Mesendoderm (in vitro differentiated cells): ENCODE measurements at regions not wholly inside any gene's neighbourhood (a gene's known extent, or its start where the extent isn't known, plus 50 kb on each side); places are given as distances from the start of the nearest gene placed in this dataset.
A peak's percentile ranks its signal among the peaks of the same experiment; 100 is the strongest.
"Not testable (repeated sequence)": the region's sequence is repeated elsewhere in the genome, so short reads cannot be mapped to it uniquely, and the experiment has no call there.

Experiments used
- DNase-seq: peaks from one replicate; pipeline ENCODE4 v3.0.0; 2013
- H2AK5ac ChIP-seq: 2 replicates; pipeline ENCODE4 v1.6.1; 2013; ENCODE audit warnings: low read length, inconsistent platforms
- H2BK120ac ChIP-seq: 2 replicates; pipeline ENCODE4 v1.6.1; 2013; ENCODE audit warnings: low read depth, mild to moderate bottlenecking, low read length, moderate library complexity, mixed read lengths
- H2BK15ac ChIP-seq: replicated peaks from 2 replicates; pipeline ENCODE4 v1.6.1; 2013; ENCODE audit warnings: low read depth, mild to moderate bottlenecking, moderate library complexity
- H2BK5ac ChIP-seq: 2 replicates; pipeline ENCODE4 v1.6.1; 2013; ENCODE audit warnings: low read length, inconsistent platforms
- H3K18ac ChIP-seq: 2 replicates; pipeline ENCODE4 v1.6.1; 2013; ENCODE audit warnings: mild to moderate bottlenecking, low read length, mixed read lengths
- H3K23ac ChIP-seq: one replicate; pipeline ENCODE4 v1.6.1; 2013; ENCODE audit warnings: low read length
- H3K27ac ChIP-seq: 2 replicates; pipeline ENCODE4 v1.5.1; 2013; ENCODE audit warnings: low read depth, mild to moderate bottlenecking, inconsistent platforms, low read length, moderate library complexity
- H3K27me3 ChIP-seq: 2 replicates; pipeline ENCODE4 v1.6.1; 2013; ENCODE audit warnings: low read length, control low read depth, mild to moderate bottlenecking, inconsistent platforms; ENCODE audit not compliant: insufficient read depth, poor library complexity
- H3K36me3 ChIP-seq: 2 replicates; pipeline ENCODE4 v1.6.1; 2013; ENCODE audit warnings: low read length, inconsistent platforms; ENCODE audit not compliant: control insufficient read depth, insufficient read depth
- H3K4ac ChIP-seq: one replicate; pipeline ENCODE4 v1.6.1; 2013; ENCODE audit warnings: low read depth, mild to moderate bottlenecking, low read length, moderate library complexity
- H3K4me1 ChIP-seq: 2 replicates; pipeline ENCODE4 v1.6.1; 2013; ENCODE audit warnings: low read depth, low read length, inconsistent platforms; ENCODE audit not compliant: control insufficient read depth
- H3K4me2 ChIP-seq: 2 replicates; pipeline ENCODE4 v1.6.1; 2013; ENCODE audit warnings: low read length
- H3K4me3 ChIP-seq: 2 replicates; pipeline ENCODE4 v1.5.1; 2013; ENCODE audit warnings: mild to moderate bottlenecking, low read length
- H3K56ac ChIP-seq: one replicate; pipeline ENCODE4 v1.6.1; 2013; ENCODE audit warnings: low read length
- H3K79me1 ChIP-seq: 2 replicates; pipeline ENCODE4 v1.6.1; 2013; ENCODE audit warnings: low read length, inconsistent platforms
- H3K79me2 ChIP-seq: 2 replicates; pipeline ENCODE4 v1.6.1; 2013; ENCODE audit warnings: mild to moderate bottlenecking, low read length; ENCODE audit not compliant: control insufficient read depth, insufficient read depth
- H3K9ac ChIP-seq: 2 replicates; pipeline ENCODE4 v1.6.1; 2013; ENCODE audit warnings: low read length, inconsistent platforms
- H4K5ac ChIP-seq: one replicate; pipeline ENCODE4 v1.6.1; 2013; ENCODE audit warnings: low read length
- H4K8ac ChIP-seq: one replicate; pipeline ENCODE4 v1.6.1; 2013; ENCODE audit warnings: low read depth, mild to moderate bottlenecking, control low read depth, low read length, moderate library complexity
- WGBS: extraction: QIAGEN DNeasy Blood & Tissue Kit; methylation state at CpG from one replicate; pipeline ENCODE4 v1.1.7; 2013; ENCODE audit warnings: low lambda C conversion rate, missing lambda C conversion rate; ENCODE audit not compliant: insufficient coverage; ENCODE audit errors: extremely low coverage; 5-methylcytosine and 5-hydroxymethylcytosine counted together

DNA sequence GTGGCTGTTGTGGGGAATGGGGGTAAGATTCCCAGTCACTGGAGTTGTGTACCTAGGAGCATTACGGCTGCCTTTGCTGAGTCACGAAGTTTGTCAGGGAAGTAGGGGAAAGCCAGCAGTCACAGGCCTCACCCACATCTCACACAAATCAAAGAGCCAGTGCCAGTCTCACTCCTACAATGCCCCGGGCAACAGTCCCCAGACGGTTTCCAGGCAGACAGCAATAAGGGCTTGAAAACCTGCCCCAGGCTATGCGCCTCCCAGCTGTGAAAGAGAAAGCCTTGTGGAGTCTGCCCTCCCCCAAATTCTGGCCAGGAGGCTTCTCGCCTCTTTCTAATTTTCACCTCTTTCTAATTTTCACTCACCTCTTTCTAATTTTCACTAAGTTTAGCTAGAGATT, 142.3 kb upstream of the EDNRB start:
- H3K56ac ChIP-seq: no peak overlapping the region
- H3K27ac ChIP-seq: no peak overlapping the region
- H3K9ac ChIP-seq: no peak overlapping the region
- no peak overlapping the region for H3K4ac ChIP-seq
- no peak overlapping the region for H4K8ac ChIP-seq
- no peaks in the 10 kb centered on the region for H3K4me1 ChIP-seq
- no peak overlapping the region for H2BK120ac ChIP-seq
- no peak overlapping the region for H2BK15ac ChIP-seq
- peak; percentile 23 for DNase-seq
- H2AK5ac ChIP-seq: no peak overlapping the region
- no peak overlapping the region for H4K5ac ChIP-seq
- WGBS: no CpG with 5 or more reads among the region's 6 CpGs
- H3K4me2 ChIP-seq: no peak overlapping the region
- no peaks in the 10 kb centered on the region for H3K36me3 ChIP-seq
- no peak overlapping the region for H3K4me3 ChIP-seq
- no peak overlapping the region for H3K18ac ChIP-seq
- no peaks in the 10 kb centered on the region for H3K27me3 ChIP-seq
- H2BK5ac ChIP-seq: no peak overlapping the region
- no peaks in the 10 kb centered on the region for H3K79me1 ChIP-seq
- H3K23ac ChIP-seq: no peak overlapping the region
- H3K79me2 ChIP-seq: no peaks in the 10 kb centered on the region

DNA sequence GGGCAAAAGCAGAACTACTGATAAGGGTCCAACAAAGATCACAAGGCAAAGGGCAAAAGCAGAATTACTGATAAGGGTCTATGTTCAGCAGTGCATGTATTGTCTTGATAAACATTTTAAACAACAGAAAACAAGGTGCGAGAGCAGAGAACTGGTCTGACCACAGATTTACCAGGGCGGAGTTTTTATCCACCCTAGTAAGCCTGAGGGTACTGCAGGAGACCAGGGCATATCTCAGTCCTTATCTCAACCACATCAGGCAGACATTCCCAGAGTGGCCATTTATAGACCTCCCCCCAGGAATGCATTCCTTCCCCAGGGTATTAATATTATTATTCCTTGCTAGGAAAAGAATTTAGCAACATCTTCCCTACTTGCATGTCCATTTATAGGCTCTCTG, 138.2 kb upstream of the EDNRB start:
- not testable (repeated sequence) for H3K4me2 ChIP-seq, H3K4ac ChIP-seq, H4K8ac ChIP-seq, H2BK120ac ChIP-seq, H2BK5ac ChIP-seq, H3K27ac ChIP-seq, H4K5ac ChIP-seq, H3K9ac ChIP-seq, H3K27me3 ChIP-seq, H3K79me1 ChIP-seq, H3K18ac ChIP-seq, H3K4me3 ChIP-seq, H3K56ac ChIP-seq, H3K4me1 ChIP-seq, H3K23ac ChIP-seq, DNase-seq, H2AK5ac ChIP-seq, H3K36me3 ChIP-seq, H3K79me2 ChIP-seq, H2BK15ac ChIP-seq
- no CpG with 5 or more reads among the region's 2 CpGs for WGBS

DNA sequence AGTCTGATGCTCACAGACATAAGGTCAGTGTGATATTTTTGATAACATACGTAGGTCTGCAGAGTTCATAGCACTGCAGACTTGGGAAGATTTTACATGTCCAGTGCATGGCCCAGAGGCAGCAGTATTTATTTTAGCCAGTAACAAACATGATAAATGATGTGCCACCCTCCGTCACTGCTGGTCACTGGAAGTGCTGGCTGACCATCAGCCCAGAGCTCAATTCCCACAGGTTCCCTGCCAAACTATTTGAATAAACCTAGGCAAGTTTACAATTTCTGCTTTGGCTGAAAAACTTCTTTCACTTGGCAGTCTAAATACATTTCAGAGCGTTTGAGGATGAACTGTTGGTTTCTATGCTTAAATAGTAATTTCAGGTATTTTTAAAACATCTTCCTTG, 135.5 kb upstream of the EDNRB start:
- Histone ChIP-seq H3K79me2 (no peaks in the 10 kb centered on the region), H2AK5ac (no peak overlapping the region), H3K4ac (no peak overlapping the region), H3K4me1 (no peaks in the 10 kb centered on the region), H3K4me3 (no peak overlapping the region), H4K5ac (no peak overlapping the region), H3K27me3 (no peaks in the 10 kb centered on the region), H3K18ac (no peak overlapping the region), H3K56ac (no peak overlapping the region), H4K8ac (no peak overlapping the region), H3K23ac (no peak overlapping the region), H3K4me2 (no peak overlapping the region), H2BK120ac (no peak overlapping the region), H3K27ac (no peak overlapping the region), H2BK5ac (no peak overlapping the region), H3K36me3 (no peaks in the 10 kb centered on the region), H3K9ac (no peak overlapping the region), H2BK15ac (peak overlapping the region; percentile 57), H3K79me1 (no peaks in the 10 kb centered on the region)
- WGBS: no CpG with 5 or more reads among the region's 3 CpGs
- DNase-seq: no peak

DNA sequence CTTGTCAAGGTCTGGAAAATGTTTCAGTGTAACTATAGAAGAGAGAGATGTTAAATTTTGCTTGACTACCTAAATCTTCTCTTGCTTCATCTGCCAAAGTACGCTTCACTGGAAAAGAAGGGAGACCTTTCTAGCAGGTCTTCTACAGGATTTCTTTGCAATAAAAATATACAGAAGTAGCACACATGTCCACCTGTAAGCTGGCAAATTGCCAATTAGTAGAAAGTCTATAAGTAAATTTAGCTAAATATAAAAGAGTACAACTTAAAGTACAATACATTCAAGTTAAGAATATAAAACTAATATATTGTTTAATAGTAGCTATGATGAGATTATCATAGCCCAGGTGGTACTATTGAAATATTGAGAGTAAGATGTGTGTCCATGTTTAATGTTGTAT, 128.5 kb upstream of the EDNRB start:
- no CpG with 5 or more reads among the region's 1 CpG for WGBS
- no peak overlapping the region for H3K4me3 ChIP-seq
- no peak overlapping the region for H4K5ac ChIP-seq
- H3K27me3 ChIP-seq: no peaks in the 10 kb centered on the region
- H2AK5ac ChIP-seq: no peak overlapping the region
- H3K79me2 ChIP-seq: no peaks in the 10 kb centered on the region
- H3K9ac ChIP-seq: no peak overlapping the region
- H2BK120ac ChIP-seq: no peak overlapping the region
- no peak for DNase-seq
- no peak overlapping the region for H3K4ac ChIP-seq
- no peaks in the 10 kb centered on the region for H3K79me1 ChIP-seq
- H3K36me3 ChIP-seq: no peaks in the 10 kb centered on the region
- H3K18ac ChIP-seq: no peak overlapping the region
- no peak overlapping the region for H3K56ac ChIP-seq
- no peaks in the 10 kb centered on the region for H3K4me1 ChIP-seq
- H3K27ac ChIP-seq: no peak overlapping the region
- no peak overlapping the region for H4K8ac ChIP-seq
- H3K4me2 ChIP-seq: no peak overlapping the region
- H3K23ac ChIP-seq: no peak overlapping the region
- H2BK5ac ChIP-seq: no peak overlapping the region
- H2BK15ac ChIP-seq: no peak overlapping the region

DNA sequence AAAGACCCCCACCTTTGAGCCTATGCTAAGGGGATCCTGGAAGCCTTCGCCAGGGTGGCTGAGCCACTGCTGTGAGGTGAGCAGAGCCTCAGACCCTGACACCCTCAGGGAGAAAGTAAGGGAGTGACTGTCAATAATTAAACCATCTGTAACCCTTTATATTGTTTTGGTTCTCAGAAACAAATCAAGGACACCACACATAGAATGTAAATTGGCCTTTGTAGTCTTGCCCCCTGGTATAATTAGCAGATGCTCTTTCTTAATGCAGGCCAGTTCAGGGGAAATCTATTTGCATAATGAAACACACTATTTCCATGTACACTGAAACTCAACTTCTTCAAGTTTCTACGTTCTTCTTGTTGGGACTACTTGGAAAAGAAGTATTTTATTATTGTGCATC, 127.7 kb upstream of the EDNRB start:
- Histone ChIP-seq H3K4me2 (no peak overlapping the region), H2BK5ac (no peak overlapping the region), H4K5ac (no peak overlapping the region), H2BK15ac (no peak overlapping the region), H3K79me1 (no peaks in the 10 kb centered on the region), H2AK5ac (no peak overlapping the region), H3K27me3 (no peaks in the 10 kb centered on the region), H3K9ac (no peak overlapping the region), H3K18ac (no peak overlapping the region), H3K36me3 (no peaks in the 10 kb centered on the region), H3K27ac (no peak overlapping the region), H3K4me1 (no peaks in the 10 kb centered on the region), H3K4me3 (no peak overlapping the region), H3K23ac (no peak overlapping the region), H3K56ac (no peak overlapping the region), H3K79me2 (no peaks in the 10 kb centered on the region), H4K8ac (no peak overlapping the region), H3K4ac (no peak overlapping the region), H2BK120ac (no peak overlapping the region)
- DNase-seq: no peak
- no CpG with 5 or more reads among the region's 2 CpGs for WGBS

DNA sequence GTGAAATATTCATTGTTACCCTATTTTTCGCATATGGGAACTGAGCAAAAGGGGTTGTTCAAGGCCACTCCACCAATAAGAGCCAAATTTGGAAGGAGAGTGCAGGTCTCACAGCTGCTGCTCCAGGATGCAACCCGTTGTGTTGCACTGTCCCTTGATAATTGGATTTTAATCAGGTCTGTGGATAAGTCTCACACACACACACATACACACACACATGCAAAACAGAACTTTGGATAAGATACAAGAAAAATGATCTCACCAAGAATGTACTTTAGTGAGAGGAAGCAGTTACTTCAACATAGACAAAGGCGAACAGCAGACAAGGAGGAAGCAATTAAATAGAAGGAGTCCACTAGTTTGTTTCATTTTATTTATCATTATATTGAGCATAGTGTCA, 127.3 kb upstream of the EDNRB start:
- Histone ChIP-seq H2AK5ac (no peak overlapping the region), H3K18ac (no peak overlapping the region), H3K79me1 (no peaks in the 10 kb centered on the region), H3K4me1 (no peaks in the 10 kb centered on the region), H3K27ac (no peak overlapping the region), H4K5ac (no peak overlapping the region), H3K9ac (no peak overlapping the region), H3K56ac (no peak overlapping the region), H2BK120ac (no peak overlapping the region), H2BK15ac (no peak overlapping the region), H3K36me3 (no peaks in the 10 kb centered on the region), H3K4me3 (no peak overlapping the region), H3K4me2 (no peak overlapping the region), H3K23ac (no peak overlapping the region), H3K27me3 (no peaks in the 10 kb centered on the region), H3K4ac (no peak overlapping the region), H2BK5ac (no peak overlapping the region), H3K79me2 (no peaks in the 10 kb centered on the region), H4K8ac (no peak overlapping the region)
- DNase-seq: no peak
- WGBS: no CpG with 5 or more reads among the region's 3 CpGs
